NCI-H345 treated with DMSO at 0.1 percent for 48 hours (cell line): ENCODE measurements at regions not wholly inside any gene's neighbourhood (a gene's known extent, or its start where the extent isn't known, plus 50 kb on each side); places are given as distances from the start of the nearest gene placed in this dataset.
"Not testable (repeated sequence)": the region's sequence is repeated elsewhere in the genome, so short reads cannot be mapped to it uniquely, and the experiment has no call there.

Experiments used
- DNase-seq: peaks from one replicate; lab custom pipeline; 2025; ENCODE audit not compliant: unreplicated experiment; lab: John Stamatoyannopoulos, UW

DNA sequence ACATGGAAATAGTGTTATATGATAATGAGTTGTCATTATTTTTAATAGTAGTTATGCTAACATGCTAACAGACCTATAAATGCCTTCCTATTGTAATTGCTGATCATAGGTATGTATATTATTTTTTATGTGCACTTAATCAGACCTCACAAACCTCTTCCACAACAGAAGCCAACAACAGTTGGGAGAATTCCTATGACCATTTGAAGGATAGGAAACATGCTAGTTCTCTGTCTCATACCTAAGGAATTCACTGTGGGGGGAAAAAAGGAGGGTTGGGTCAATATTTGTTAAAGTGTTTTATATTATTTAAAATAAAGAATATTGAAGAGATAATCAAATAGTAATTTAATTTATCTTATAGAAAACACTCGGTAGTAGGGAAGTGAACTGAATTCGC, 990.9 kb downstream of the EPHA7 start:
- no peak for DNase-seq

DNA sequence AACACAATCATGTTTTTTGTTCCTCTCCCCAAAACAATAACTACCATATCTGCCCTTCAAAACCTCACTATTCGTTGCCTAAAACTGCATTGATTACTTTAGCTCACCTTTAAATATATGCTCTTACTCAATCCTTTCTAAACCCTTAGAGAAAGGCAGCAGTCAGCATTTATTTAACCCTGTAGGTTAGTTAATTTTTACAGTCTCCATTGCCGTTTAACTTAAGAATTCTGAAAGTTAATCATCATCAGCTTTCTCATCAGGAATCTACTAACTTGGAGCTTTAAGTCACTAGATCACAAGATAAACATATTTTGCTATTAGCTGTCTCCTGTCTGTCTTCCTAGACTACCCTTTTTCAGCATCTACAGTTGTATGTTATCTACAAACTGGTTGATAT, 991.9 kb downstream of the EPHA7 start:
- DNase-seq: no peak

DNA sequence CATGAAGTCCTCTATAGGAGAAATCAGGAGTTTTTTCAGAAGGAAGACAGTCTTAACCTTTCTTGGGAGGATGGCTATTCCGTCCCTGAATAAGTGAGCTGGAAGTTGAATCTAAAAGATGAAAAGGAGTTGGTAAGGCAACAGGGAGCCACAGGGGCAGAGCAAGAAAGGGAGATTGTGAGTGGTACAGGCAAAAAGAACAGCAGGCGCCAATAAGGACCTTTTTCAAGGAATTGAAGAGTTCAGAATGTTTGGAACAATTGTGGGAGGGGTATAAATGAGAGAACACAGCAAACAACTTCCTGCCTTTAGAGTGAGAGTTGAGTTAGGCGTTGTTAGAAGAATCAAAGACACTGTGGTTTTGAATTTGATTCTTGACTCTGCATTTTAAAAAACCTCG, 1003.7 kb downstream of the EPHA7 start:
- DNase-seq: no peak

DNA sequence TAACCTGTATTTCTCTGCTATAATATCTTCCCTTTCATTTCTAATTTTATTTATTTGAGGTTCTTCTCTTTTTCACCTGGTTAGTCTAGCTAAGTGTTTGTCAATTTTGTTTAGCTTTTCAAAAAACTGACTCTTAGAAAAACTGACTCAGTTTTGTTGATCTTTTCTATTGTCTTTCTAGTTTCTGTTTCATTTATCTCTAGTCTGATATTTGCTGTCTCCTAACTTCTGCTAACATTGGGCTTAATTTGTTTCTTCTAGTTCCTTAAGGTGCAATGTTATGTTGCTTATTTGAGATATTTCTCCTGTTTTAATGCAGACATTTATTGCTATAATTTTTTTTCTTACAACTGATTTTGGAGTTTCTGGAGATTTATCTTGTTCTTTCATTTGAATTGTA, 1011.0 kb downstream of the EPHA7 start:
- no peak for DNase-seq

- no peak for DNase-seq
Measured at GRCh38 chr6:92404281-92404680, 1015.1 kb downstream of the EPHA7 start.

- no peak for DNase-seq
Measured at GRCh38 chr6:92399911-92400310, 1019.4 kb downstream of the EPHA7 start.

- DNase-seq: not testable (repeated sequence)
Measured at GRCh38 chr6:92388706-92389105, 1030.7 kb downstream of the EPHA7 start.

- no peak for DNase-seq
Measured at GRCh38 chr6:92380803-92381601, 1038.4 kb downstream of the EPHA7 start.

DNA sequence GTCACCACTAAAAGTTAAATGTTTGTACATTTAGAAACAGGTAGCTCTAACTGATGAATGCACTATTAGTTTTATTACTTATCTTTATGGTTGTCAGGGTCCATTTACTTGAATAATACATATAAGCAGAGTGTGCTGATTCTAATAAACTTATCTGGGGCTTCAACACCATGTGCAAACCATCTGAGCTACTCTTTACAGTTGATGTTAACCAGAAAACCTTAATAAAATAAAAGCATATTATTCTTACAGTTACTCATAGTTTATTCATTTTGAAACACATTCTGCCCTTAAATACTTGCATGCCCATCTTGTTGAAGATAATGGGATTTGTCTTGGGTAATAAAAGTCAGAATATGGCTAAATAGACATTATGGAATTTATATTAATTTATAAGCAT, 1042.2 kb downstream of the EPHA7 start:
- DNase-seq: no peak

DNA sequence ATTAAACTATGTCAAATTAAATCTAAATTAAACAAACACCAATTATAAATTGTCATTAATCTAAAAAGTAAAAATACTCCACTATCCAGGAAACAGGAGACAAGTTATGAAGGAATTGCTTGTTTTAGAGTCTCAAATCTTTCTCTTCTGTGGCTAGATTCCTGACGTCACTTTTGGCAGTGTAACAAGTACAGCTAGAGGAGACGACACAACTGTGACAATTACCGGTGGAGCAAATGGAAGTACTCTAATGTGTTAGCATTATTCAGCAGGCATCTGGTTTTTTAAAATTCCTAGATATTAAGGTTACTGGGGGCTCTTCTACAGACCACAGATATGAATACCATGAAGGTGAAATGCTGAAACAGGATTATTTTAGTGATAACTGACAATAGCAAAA, 1042.7 kb downstream of the EPHA7 start:
- no peak for DNase-seq

DNA sequence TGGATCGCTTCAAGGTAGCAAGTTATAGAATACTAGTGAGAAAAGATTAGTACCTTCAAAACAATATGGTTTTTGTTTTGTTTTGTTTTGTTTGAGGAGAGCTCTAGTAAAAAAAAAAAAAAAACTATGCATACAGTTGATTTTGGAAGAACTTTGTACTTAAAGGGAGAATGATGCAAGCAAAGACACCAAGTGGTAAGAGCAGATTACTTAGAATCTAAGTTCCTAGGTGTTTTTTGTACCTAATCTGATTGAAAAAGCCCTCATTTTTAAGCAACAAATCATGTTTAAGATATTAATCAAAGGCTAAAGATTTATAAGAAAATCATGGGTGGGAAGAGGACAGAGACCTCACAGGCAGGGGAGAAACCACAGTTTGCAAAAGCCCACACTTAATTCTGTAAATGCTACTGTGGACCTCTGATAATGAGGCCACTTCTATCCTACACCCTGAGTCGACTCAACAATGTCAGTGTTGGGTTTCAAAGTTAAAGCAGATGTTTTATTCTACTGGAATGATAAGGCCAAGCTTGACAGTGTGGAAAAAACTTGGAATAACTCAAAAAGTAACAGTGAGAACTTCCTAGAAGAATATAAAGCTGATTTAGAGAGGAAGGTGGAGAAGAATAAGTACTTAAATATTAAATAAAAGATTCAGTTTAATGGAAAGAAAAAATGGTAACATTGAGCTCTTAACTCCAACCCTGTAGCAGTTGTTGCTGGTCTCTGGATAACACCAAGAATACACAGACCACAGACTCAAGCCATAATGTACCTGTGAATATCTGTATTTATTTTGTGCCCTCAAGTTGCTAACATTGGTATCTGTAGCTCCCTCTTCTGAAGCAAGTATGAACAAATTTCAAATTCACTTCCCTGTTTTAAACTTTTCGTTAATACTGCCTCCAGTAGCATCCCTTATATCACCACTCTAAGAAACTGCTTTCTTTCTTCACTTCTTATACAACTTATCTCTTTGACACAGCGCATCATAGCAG, 1047.8 kb downstream of the EPHA7 start:
- no peak for DNase-seq

DNA sequence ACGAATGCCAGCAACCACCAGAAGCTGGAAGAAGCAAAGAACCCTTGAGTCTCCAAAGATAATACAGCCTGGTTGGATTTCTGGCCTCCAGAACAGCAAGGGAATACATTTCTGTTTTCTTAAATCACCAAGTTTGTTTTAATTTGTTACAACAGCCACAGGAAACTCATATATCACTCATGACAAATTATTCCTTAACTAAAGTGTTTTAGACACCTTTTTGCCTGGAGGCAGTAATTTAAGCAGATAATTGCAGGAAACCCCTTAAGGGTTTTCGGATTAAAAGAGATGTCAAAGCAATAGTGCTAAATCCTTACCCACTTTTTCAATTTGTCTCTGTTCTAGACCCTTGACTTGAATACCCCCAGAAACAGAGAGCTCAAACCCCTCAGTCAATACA, 1050.0 kb downstream of the EPHA7 start:
- DNase-seq: no peak

- no peak for DNase-seq
Measured at GRCh38 chr6:92364948-92365541, 1054.3 kb downstream of the EPHA7 start.

DNA sequence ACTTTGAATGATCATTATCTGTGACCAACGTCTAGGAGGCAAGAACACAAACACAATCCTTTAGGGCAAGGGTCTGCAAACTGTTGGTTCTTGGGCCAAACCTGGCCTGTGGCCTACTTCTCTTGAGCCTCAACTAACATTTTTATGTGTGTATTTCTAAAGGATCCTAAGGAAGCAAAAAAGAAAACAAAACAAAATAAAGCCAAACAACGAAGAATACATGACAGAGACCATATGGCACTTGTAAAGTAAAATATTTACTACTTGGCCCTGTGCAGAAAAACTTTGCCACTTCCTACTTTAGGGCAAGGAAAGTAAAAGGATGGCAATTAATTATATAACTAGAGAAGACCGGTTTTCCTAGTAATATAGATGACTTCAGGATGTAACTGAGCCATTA, 1056.2 kb downstream of the EPHA7 start:
- DNase-seq: no peak

GRCh38 chr6:92362404-92362803, 1057.0 kb downstream of the EPHA7 start:
- no peak for DNase-seq

DNA sequence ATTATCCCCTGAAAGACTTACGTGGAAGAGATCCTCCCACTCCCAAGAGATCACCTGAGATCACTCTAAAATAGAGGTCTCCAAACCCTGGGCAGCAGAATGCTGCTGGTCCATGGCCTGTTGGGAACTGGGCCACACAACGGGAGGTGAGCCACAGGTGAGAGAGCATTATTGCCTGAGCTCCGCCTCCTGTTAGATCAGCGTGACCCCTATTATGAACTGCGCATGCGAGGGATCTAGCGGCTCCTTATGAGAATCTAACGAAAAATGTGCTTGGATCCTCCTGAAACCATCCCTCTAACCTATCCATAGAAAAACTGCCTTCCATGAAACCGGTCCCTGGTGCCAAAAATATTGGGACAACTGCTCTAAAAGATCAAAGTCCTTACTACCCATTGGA, 1057.4 kb downstream of the EPHA7 start:
- DNase-seq: no peak

- DNase-seq: no peak
Measured at GRCh38 chr6:92354270-92354829, 1065.0 kb downstream of the EPHA7 start.

GRCh38 chr6:92352130-92352529, 1067.2 kb downstream of the EPHA7 start:
- DNase-seq: no peak

DNA sequence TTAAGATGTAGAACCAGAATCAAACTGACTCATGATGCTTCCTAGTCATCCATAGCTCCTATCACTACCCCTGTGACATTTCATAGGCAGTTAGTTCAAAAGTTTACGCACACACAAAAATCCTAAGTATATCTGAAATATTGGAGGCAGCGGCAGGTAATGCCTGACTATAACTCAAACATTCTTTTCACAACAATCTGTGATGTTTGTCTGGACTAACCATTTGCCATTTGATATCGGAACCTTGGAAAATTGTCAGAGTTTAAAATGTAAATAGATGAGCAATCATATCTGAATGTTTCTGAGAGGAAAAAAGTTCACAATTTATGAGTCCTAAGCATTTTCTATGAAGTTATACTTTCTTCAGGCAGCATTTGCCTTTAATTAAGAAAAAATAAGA, 1078.2 kb downstream of the EPHA7 start:
- no peak for DNase-seq

DNA sequence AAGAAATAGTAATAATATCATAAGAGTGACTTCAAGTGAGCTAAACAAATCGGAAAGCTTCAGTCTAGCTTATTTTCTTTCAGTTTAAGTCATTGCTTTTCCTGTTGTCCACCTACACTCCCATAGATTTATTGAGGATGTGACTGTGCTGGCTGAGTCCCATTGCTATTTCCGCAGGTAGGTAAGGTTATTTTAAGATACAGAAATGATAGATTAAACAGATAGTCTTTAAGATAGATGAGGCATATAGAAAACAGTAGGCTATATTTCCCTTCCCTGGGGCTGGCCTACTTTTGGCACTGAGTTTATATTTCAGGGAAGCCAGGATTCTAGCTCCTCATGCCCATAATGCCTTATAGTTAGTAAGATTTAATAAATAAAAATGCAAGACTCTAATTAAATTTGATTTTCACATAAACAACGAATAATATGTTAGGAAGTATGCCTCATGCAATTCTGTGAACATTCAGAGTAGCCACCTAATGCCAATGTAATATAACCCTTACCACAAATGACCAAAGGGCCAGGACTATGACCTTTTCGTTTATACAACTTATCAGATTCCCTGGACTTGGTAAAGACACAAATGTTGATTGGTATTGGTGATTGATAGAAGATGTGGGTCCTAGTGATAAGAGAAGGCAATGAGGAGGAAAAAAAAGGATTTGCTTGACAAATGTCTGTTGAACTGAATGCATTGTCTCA, 1079.3 kb downstream of the EPHA7 start:
- DNase-seq: no peak

DNA sequence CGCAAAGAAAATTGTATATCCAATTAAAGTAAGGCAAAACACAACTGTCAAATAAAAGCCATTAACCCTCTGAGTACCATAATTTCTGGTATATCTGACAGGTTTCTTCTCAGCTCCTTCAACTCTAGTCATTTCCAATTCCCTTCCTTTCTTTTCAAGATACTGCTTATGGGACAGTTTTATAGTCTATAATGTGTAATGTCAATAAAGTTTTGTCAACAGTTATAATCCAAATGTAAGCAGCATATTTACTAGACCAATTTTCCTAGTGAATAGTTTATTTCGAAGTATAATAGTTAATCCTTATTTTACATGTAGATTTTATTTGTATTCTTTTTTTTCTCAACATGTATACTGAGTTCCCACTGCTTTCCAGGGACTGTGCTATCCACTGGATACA, 1081.8 kb downstream of the EPHA7 start:
- DNase-seq: no peak
